IMR-90 (cell line): ENCODE measurements at regions not wholly inside any gene's neighbourhood (a gene's known extent, or its start where the extent isn't known, plus 50 kb on each side); places are given as distances from the start of the nearest gene placed in this dataset.

Experiments used
- ATAC-seq: fragments of 200-7000 bp; cut with Tn5 transposase; 2 replicates; pipeline ENCODE4 v1.9.1; 2020; ENCODE audit warnings: low read depth, mild to moderate bottlenecking, moderate library complexity
- BruUV-seq: library from RNA; stranded (reverse); fragments of 400-500 nt; replicated peaks from 2 replicates; lab custom pipeline; 2021; lab: Mats Ljungman, UMichigan
- CTCF ChIA-PET: fragments of 300-600 bp; formaldehyde crosslinking; extraction: SDS; loops from one replicate; lab custom pipeline; 2021; ENCODE audit warnings: antibody characterized with exemption; lab: Yijun Ruan, JAX
- POLR2A ChIA-PET: fragments of 300-600 bp; sonication (Branson Sonifier 250); formaldehyde crosslinking; loops from one replicate; lab custom pipeline; 2022; ENCODE audit warnings: antibody characterized with exemption; ENCODE audit not compliant: unreplicated experiment; lab: Charles Lee
- DNase-seq: peaks from one replicate; pipeline ENCODE4 v3.0.0; 2013
- H2AFZ ChIP-seq: replicated peaks from 2 replicates; pipeline ENCODE3; 2013; ENCODE audit warnings: low read length, mild to moderate bottlenecking; ENCODE audit not compliant: poor library complexity
- H2AK5ac ChIP-seq: 2 replicates; pipeline ENCODE4 v1.6.1; 2013; ENCODE audit warnings: low read depth, low read length, inconsistent platforms
- H2AK9ac ChIP-seq: replicated peaks from 2 replicates; pipeline ENCODE3; 2013; ENCODE audit warnings: mild to moderate bottlenecking, low read depth, low read length, moderate library complexity; ENCODE audit not compliant: poor library complexity
- H2BK120ac ChIP-seq: 2 replicates; pipeline ENCODE4 v1.6.1; 2013; ENCODE audit warnings: low read depth, low read length, inconsistent platforms
- H2BK15ac ChIP-seq: 3 replicates; pipeline ENCODE4 v1.6.1; 2013; ENCODE audit warnings: low read depth, low read length, inconsistent platforms
- H2BK20ac ChIP-seq: 2 replicates; pipeline ENCODE4 v1.6.1; 2013; ENCODE audit warnings: low read depth, mild to moderate bottlenecking, inconsistent platforms, low read length, moderate library complexity
- H2BK5ac ChIP-seq: 2 replicates; pipeline ENCODE4 v1.6.1; 2013; ENCODE audit warnings: mild to moderate bottlenecking, low read depth, low read length, inconsistent platforms; ENCODE audit not compliant: poor library complexity, severe bottlenecking
- H3K14ac ChIP-seq: replicated peaks from 2 replicates; pipeline ENCODE4 v1.6.1; 2013; ENCODE audit warnings: low read depth, low read length, inconsistent platforms
- H3K18ac ChIP-seq: 2 replicates; pipeline ENCODE4 v1.6.1; 2013; ENCODE audit warnings: low read depth, low read length, control low read depth
- H3K23ac ChIP-seq: 2 replicates; pipeline ENCODE4 v1.6.1; 2013; ENCODE audit warnings: low read depth, low read length, inconsistent platforms
- H3K27ac ChIP-seq: 2 replicates; pipeline ENCODE4 v1.5.1; 2013; ENCODE audit warnings: mild to moderate bottlenecking, control low read depth, low read length; ENCODE audit not compliant: insufficient read depth
- H3K27me3 ChIP-seq: 2 replicates; pipeline ENCODE4 v1.6.1; 2013; ENCODE audit warnings: low read length; ENCODE audit not compliant: control insufficient read depth, insufficient read depth
- H3K36me3 ChIP-seq: 2 replicates; pipeline ENCODE4 v1.6.1; 2013; ENCODE audit warnings: low read length, mixed read lengths; ENCODE audit not compliant: control insufficient read depth, insufficient read depth
- H3K4ac ChIP-seq: 2 replicates; pipeline ENCODE4 v1.6.1; 2013; ENCODE audit warnings: low read depth, low read length, inconsistent platforms
- H3K4me1 ChIP-seq: 2 replicates; pipeline ENCODE4 v1.6.1; 2013; ENCODE audit warnings: low read length, mixed read lengths; ENCODE audit not compliant: control insufficient read depth, insufficient read depth
- H3K4me2 ChIP-seq: 2 replicates; pipeline ENCODE4 v1.6.1; 2013; ENCODE audit warnings: low read depth, mild to moderate bottlenecking, control low read depth, low read length, moderate library complexity
- H3K4me3 ChIP-seq: 2 replicates; pipeline ENCODE4 v1.5.1; 2013; ENCODE audit warnings: low read depth, mild to moderate bottlenecking, control low read depth, low read length, moderate library complexity; ENCODE audit not compliant: insufficient read depth
- H3K56ac ChIP-seq: 2 replicates; pipeline ENCODE4 v1.6.1; 2013; ENCODE audit warnings: low read length, inconsistent platforms; ENCODE audit not compliant: insufficient read depth; ENCODE audit errors: extremely low read depth
- H3K79me1 ChIP-seq, 2 experiments: 2 replicates each; pipeline ENCODE4 v1.6.1; 2013; ENCODE audit warnings: low read length in 2 of 2, inconsistent platforms in 1 of 2, low read depth in 1 of 2
- H3K9ac ChIP-seq: 2 replicates; pipeline ENCODE4 v1.6.1; 2013; ENCODE audit warnings: low read depth, low read length, control low read depth
- H3K9me1 ChIP-seq: 2 replicates; pipeline ENCODE4 v1.6.1; 2013; ENCODE audit warnings: low read length, inconsistent platforms; ENCODE audit not compliant: insufficient read depth
- H3K9me3 ChIP-seq: 2 replicates; pipeline ENCODE4 v1.6.1; 2013; ENCODE audit warnings: low read length; ENCODE audit not compliant: control insufficient read depth, insufficient read depth
- H4K20me1 ChIP-seq: 2 replicates; pipeline ENCODE4 v1.6.1; 2013; ENCODE audit warnings: low read length, inconsistent platforms; ENCODE audit not compliant: insufficient read depth
- H4K5ac ChIP-seq: 2 replicates; pipeline ENCODE4 v1.6.1; 2013; ENCODE audit warnings: mild to moderate bottlenecking, low read depth, low read length, control low read depth
- H4K8ac ChIP-seq, 2 experiments: 2 replicates each; pipeline ENCODE4 v1.6.1; 2013; ENCODE audit warnings: low read depth in 2 of 2, low read length in 2 of 2, control low read depth in 1 of 2, inconsistent platforms in 1 of 2
- H4K91ac ChIP-seq: 2 replicates; pipeline ENCODE4 v1.6.1; 2013; ENCODE audit warnings: low read depth, low read length, inconsistent platforms; ENCODE audit not compliant: insufficient read depth
- BHLHE40 ChIP-seq: fragments of 150-350 bp; IDR thresholded peaks from 2 replicates; pipeline ENCODE4 v1.6.1; 2016; ENCODE audit warnings: mild to moderate bottlenecking, low read depth, low read length
- CEBPB ChIP-seq: IDR thresholded peaks from 2 replicates; pipeline ENCODE4 v1.6.1; 2012; ENCODE audit warnings: low read depth, low read length, improper control_type of control experiment
- CHD1 ChIP-seq: IDR thresholded peaks from 2 replicates; pipeline ENCODE4 v1.6.1; 2012; ENCODE audit warnings: low read depth, low read length, improper control_type of control experiment
- FOS ChIP-seq: fragments of 150-350 bp; IDR thresholded peaks from 2 replicates; pipeline ENCODE4 v1.6.1; 2016; ENCODE audit warnings: low read depth, low read length
- MXI1 ChIP-seq: IDR thresholded peaks from 2 replicates; pipeline ENCODE4 v1.6.1; 2012; ENCODE audit warnings: low read depth, mild to moderate bottlenecking, low read length, moderate library complexity, borderline replicate concordance
- NFE2L2 ChIP-seq: fragments of 150-350 bp; IDR thresholded peaks from 2 replicates; pipeline ENCODE4 v1.6.1; 2016; ENCODE audit warnings: low read depth, mild to moderate bottlenecking, low read length
- POLR2A ChIP-seq: IDR thresholded peaks from 2 replicates; pipeline ENCODE4 v1.6.1; 2012; ENCODE audit warnings: mild to moderate bottlenecking, low read depth, low read length
- RCOR1 ChIP-seq: IDR thresholded peaks from 2 replicates; pipeline ENCODE4 v1.6.1; 2012; ENCODE audit warnings: mild to moderate bottlenecking, low read length, improper control_type of control experiment; ENCODE audit not compliant: insufficient replicate concordance
- RFX5 ChIP-seq: IDR thresholded peaks from 2 replicates; pipeline ENCODE4 v1.8.0; 2012; ENCODE audit warnings: low read depth, mild to moderate bottlenecking, low read length, moderate library complexity
- WGBS, 2 experiments: methylation state at CpG; one replicate each; pipeline versions ENCODE4 v1.1.5 to v1.1.7; 2013; ENCODE audit warnings: missing lambda C conversion rate in 2 of 2; ENCODE audit not compliant: insufficient read length in 1 of 2; ENCODE audit errors: extremely low coverage in 2 of 2; 5-methylcytosine and 5-hydroxymethylcytosine counted together
- dilution Hi-C: fragments of 300-500 bp; cut with HindIII; formaldehyde crosslinking; loops from one replicate; pipeline ENCODE4 v1.14.3; 2018; ENCODE audit warnings: low sequenced_read_pairs; ENCODE audit not compliant: unreplicated experiment
- in situ Hi-C: fragments of 300-500 bp; cut with MboI; formaldehyde crosslinking; loops from 3 replicates; pipeline ENCODE4 v1.14.3; 2019; ENCODE audit warnings: low sequenced_read_pairs, inconsistent platforms, mixed read lengths
- intact Hi-C: fragments of 100-400 bp; cut with micrococcal nuclease; formaldehyde crosslinking; loops from 2 replicates; pipeline ENCODE4 v1.10.0; 2022
- TF ChIP-seq, protein P1 (sequence below): fragments of 150-350 bp; IDR thresholded peaks from 2 replicates; pipeline ENCODE4 v1.6.1; 2017; ENCODE audit warnings: mild to moderate bottlenecking, antibody characterized with exemption, low read length, low read depth
- TF ChIP-seq, protein P2 (sequence below): conservative IDR thresholded peaks from 2 replicates; pipeline ENCODE4 v1.5.1; 2012; ENCODE audit warnings: mild to moderate bottlenecking, low read depth, low read length, improper control_type of control experiment

- intact Hi-C loops (no loop called here), dilution Hi-C loops (no loop called here), in situ Hi-C loops (no loop called here)
- no peak overlapping the region for H3K4me3 ChIP-seq
- no peak overlapping the region for H4K91ac ChIP-seq
- no peak overlapping the region for H3K27ac ChIP-seq
- ATAC-seq: no peak
- WGBS, 2 experiments: no CpG with 5 or more reads among the region's 4 CpGs
- ChIA-PET CTCF (no interaction called here), POLR2A (no interaction called here)
- H2AFZ ChIP-seq: no peak overlapping the region
- no peak overlapping the region for H2BK5ac ChIP-seq
- no peak overlapping the region for H2AK9ac ChIP-seq
- H3K23ac ChIP-seq: no peak overlapping the region
- no peak overlapping the region for H3K14ac ChIP-seq
- H3K4ac ChIP-seq: no peak overlapping the region
- TF ChIP-seq CHD1 (no peak), BHLHE40 (no peak), FOS (no peak), RCOR1 (no peak), MXI1 (no peak), RFX5 (no peak), NFE2L2 (no peak), CEBPB (no peak), POLR2A (no peak)
- TF ChIP-seq, protein P1, sequence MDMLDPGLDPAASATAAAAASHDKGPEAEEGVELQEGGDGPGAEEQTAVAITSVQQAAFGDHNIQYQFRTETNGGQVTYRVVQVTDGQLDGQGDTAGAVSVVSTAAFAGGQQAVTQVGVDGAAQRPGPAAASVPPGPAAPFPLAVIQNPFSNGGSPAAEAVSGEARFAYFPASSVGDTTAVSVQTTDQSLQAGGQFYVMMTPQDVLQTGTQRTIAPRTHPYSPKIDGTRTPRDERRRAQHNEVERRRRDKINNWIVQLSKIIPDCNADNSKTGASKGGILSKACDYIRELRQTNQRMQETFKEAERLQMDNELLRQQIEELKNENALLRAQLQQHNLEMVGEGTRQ: no peak
- TF ChIP-seq, protein P2, sequence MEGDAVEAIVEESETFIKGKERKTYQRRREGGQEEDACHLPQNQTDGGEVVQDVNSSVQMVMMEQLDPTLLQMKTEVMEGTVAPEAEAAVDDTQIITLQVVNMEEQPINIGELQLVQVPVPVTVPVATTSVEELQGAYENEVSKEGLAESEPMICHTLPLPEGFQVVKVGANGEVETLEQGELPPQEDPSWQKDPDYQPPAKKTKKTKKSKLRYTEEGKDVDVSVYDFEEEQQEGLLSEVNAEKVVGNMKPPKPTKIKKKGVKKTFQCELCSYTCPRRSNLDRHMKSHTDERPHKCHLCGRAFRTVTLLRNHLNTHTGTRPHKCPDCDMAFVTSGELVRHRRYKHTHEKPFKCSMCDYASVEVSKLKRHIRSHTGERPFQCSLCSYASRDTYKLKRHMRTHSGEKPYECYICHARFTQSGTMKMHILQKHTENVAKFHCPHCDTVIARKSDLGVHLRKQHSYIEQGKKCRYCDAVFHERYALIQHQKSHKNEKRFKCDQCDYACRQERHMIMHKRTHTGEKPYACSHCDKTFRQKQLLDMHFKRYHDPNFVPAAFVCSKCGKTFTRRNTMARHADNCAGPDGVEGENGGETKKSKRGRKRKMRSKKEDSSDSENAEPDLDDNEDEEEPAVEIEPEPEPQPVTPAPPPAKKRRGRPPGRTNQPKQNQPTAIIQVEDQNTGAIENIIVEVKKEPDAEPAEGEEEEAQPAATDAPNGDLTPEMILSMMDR: no peak
- no TSS peak for BruUV-seq
- peaks cover 4% of the 10 kb centered on the region for H3K9me3 ChIP-seq
- H2BK15ac ChIP-seq: no peak overlapping the region
- H3K56ac ChIP-seq: no peak overlapping the region
- no peak overlapping the region for H4K5ac ChIP-seq
- H4K20me1 ChIP-seq: no peaks in the 10 kb centered on the region
- H4K8ac ChIP-seq: no peak overlapping the region
- H2AK5ac ChIP-seq: no peak overlapping the region
- no peaks in the 10 kb centered on the region for H3K36me3 ChIP-seq
- H3K9ac ChIP-seq: no peak overlapping the region
- H3K27me3 ChIP-seq: no peaks in the 10 kb centered on the region
- H3K4me1 ChIP-seq: no peaks in the 10 kb centered on the region
- no peak overlapping the region for H3K4me2 ChIP-seq
- H3K18ac ChIP-seq: no peak overlapping the region
- DNase-seq: no peak
- H2BK20ac ChIP-seq: no peak overlapping the region
- H2BK120ac ChIP-seq: no peak overlapping the region
- no peaks in the 10 kb centered on the region for H3K9me1 ChIP-seq
- H3K79me1 ChIP-seq: no peaks in the 10 kb centered on the region
Observed at GRCh38 chr9:118008246-118008645, 304.0 kb downstream of the TLR4 start.
